ENCODE measurements at regions not wholly inside any gene's neighbourhood (a gene's known extent, or its start where the extent isn't known, plus 50 kb on each side); places are given as distances from the start of the nearest gene placed in this dataset.

DNA sequence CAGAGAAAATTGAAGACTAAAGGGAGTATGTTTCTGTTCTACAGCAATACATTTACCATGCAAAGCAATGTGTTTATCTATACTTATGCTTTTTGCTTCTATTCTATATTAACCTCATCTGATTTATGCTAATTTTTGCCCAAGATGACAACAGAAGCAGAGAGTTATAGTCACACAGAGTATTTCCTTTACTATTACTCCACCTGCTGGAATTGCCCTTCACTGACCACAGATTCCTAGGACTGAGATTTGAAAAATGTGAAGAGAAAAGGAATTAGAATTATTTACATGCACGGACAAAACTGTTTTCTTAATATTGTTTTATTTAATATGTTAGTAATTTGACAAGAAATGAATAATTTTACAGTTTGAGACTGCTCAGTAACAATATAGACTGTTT is 745.6 kb downstream of the VGLL3 start:
- no peak for DNase-seq
- no peak for TF ChIP-seq POLR2A (IDR thresholded peaks at IDR 0.05)
- TF ChIP-seq, protein P1, sequence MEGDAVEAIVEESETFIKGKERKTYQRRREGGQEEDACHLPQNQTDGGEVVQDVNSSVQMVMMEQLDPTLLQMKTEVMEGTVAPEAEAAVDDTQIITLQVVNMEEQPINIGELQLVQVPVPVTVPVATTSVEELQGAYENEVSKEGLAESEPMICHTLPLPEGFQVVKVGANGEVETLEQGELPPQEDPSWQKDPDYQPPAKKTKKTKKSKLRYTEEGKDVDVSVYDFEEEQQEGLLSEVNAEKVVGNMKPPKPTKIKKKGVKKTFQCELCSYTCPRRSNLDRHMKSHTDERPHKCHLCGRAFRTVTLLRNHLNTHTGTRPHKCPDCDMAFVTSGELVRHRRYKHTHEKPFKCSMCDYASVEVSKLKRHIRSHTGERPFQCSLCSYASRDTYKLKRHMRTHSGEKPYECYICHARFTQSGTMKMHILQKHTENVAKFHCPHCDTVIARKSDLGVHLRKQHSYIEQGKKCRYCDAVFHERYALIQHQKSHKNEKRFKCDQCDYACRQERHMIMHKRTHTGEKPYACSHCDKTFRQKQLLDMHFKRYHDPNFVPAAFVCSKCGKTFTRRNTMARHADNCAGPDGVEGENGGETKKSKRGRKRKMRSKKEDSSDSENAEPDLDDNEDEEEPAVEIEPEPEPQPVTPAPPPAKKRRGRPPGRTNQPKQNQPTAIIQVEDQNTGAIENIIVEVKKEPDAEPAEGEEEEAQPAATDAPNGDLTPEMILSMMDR (IDR thresholded peaks at IDR 0.05): peak in 4 of 6 experiments; percentile 18 to 48 (median 42)
- no peak overlapping the region for H3K27ac ChIP-seq
- H3K27me3 ChIP-seq: no peaks in the 10 kb centered on the region
- no peaks in the 10 kb centered on the region for H3K4me1 ChIP-seq
- no peaks in the 10 kb centered on the region for H3K9me3 ChIP-seq
- no peak overlapping the region for H3K4me3 ChIP-seq
- no peaks in the 10 kb centered on the region for H3K36me3 ChIP-seq

DNA sequence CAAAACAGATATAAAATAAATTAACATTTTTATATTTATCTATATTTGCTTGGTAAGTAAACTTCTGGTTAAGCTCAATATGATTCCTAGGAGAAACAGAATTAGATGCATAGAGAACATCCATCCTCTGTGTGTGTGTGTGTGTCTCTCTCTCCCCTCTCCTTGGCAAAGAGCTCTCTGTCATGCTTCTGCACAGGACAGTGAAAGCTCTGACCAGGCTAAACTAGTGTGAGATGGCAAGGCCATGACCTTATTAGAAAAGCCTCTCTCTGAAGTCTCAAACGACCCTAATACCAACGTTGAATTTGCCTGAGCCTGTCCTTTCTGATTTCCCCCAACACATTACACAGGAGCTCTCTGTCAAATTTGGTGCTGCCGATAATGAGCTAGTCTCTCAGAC is 746.0 kb downstream of the VGLL3 start:
- TF ChIP-seq, protein P1 (IDR thresholded peaks at IDR 0.05): no peak
- no peak for TF ChIP-seq POLR2A (IDR thresholded peaks at IDR 0.05)
- no peaks in the 10 kb centered on the region for H3K36me3 ChIP-seq
- H3K9me3 ChIP-seq: no peaks in the 10 kb centered on the region
- H3K27me3 ChIP-seq: no peaks in the 10 kb centered on the region
- H3K4me3 ChIP-seq: no peak overlapping the region
- no peaks in the 10 kb centered on the region for H3K4me1 ChIP-seq
- H3K27ac ChIP-seq: no peak overlapping the region
- no peak for DNase-seq

DNA sequence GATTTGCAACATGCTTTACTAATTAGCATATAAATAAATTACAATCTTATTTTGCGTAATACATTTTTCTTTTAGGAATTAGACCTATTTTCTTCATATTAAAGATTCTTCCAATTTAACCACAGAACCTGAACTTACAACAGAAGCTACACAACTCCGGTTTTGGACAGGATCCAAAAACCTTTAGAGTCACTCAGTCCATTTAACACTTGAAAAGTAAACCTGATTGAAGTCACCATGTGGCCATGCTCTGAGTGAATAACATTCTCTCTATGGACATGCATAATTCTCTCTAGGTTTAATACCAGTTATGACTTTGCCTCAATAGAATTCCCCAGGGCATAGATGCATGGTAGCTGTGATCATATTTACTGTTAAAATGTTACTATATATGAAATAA is 751.0 kb downstream of the VGLL3 start:
- TF ChIP-seq, protein P1 (IDR thresholded peaks at IDR 0.05): no peak
- H3K27me3 ChIP-seq: no peaks in the 10 kb centered on the region
- DNase-seq: no peak
- no peaks in the 10 kb centered on the region for H3K4me1 ChIP-seq
- no peak overlapping the region for H3K27ac ChIP-seq
- no peak overlapping the region for H3K4me3 ChIP-seq
- no peaks in the 10 kb centered on the region for H3K36me3 ChIP-seq
- no peaks in the 10 kb centered on the region for H3K9me3 ChIP-seq

DNA sequence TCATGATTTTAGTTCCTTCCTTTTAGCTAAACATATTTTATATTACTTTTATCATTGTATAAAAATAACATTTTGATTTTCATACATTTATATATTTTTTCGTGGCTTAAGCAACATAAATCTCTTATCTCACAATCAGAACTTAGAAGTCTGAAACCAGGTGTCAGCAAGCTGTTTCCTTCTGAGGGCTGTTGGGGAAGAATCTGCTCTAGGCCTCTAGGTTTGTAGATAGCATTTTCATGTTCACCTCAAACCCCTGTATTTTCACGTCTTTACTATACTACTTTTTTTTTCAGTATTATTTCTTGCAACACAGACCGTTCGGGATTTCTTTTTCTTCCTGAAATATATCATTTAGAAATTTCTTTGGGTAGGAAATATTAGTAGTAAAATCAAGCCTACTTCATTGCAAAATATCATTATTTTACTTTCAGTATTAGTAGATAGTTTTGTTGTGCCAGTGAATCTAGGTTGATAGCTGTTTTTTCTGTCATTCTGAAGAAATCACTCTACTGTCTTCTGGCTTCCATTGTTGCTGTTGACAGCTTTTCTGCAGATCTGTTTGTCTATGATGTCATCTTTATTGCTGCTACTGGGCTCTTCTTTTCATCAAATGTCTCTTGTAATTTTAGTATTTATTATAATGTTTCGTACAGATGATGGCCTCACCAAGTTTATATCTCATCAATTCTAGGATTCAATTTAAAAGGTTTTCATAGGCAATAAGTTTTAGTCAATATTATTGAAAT is 756.3 kb downstream of the VGLL3 start:
- H3K27ac ChIP-seq: no peak overlapping the region
- H3K36me3 ChIP-seq: no peaks in the 10 kb centered on the region
- DNase-seq: no peak
- no peaks in the 10 kb centered on the region for H3K9me3 ChIP-seq
- no peaks in the 10 kb centered on the region for H3K27me3 ChIP-seq
- TF ChIP-seq, protein P1 (IDR thresholded peaks at IDR 0.05): no peak
- TF ChIP-seq POLR2A (IDR thresholded peaks at IDR 0.05): no peak
- no peaks in the 10 kb centered on the region for H3K4me1 ChIP-seq
- no peak overlapping the region for H3K4me3 ChIP-seq

DNA sequence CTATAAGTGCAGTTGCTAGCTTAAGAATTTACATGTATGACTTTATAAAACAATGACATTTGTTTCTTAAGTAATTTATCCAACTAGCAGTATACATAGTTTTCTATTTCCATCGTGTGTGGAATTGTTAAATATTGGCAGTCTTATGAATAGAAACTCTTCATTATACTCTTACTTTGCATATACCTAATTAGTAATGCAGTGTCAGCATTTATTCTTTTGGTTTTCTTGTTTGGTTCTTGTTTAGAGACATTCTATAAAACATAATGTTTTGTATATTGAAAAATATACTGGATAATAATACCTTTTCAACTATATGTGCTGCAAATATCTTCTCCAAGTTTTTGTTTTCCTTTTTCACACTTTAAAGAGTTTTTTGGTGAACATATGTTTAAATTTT is 760.2 kb downstream of the VGLL3 start:
- TF ChIP-seq POLR2A (IDR thresholded peaks at IDR 0.05): no peak
- TF ChIP-seq, protein P1 (IDR thresholded peaks at IDR 0.05): no peak
- Histone ChIP-seq H3K9me3 (no peaks in the 10 kb centered on the region), H3K4me3 (no peak overlapping the region), H3K36me3 (no peaks in the 10 kb centered on the region), H3K27ac (no peak overlapping the region), H3K27me3 (no peaks in the 10 kb centered on the region), H3K4me1 (no peaks in the 10 kb centered on the region)
- no peak for DNase-seq

DNA sequence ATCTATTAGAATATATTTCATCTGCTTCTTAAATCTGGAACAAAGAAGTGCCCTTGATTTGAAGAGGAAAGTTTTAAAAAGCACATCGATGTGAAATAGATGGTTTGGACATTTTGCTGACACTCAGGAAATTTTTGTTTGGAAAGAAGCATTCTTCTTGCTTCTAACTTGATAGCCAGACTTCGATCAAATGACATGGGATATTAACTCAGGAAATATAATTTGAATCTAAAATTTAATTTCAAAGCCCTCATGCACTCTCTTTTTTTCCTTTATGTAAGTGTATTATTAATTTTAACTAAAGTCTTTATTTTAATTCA is 761.2 kb downstream of the VGLL3 start:
- no peak overlapping the region for H3K27ac ChIP-seq
- DNase-seq: no peak
- H3K4me3 ChIP-seq: no peak overlapping the region
- no peaks in the 10 kb centered on the region for H3K9me3 ChIP-seq
- TF ChIP-seq, protein P1 (IDR thresholded peaks at IDR 0.05): no peak
- TF ChIP-seq POLR2A (IDR thresholded peaks at IDR 0.05): no peak
- H3K27me3 ChIP-seq: no peaks in the 10 kb centered on the region
- H3K4me1 ChIP-seq: no peaks in the 10 kb centered on the region
- H3K36me3 ChIP-seq: no peaks in the 10 kb centered on the region

All from Peyer's patch (tissue), 4 donors.